ENCODE measurements at regions not wholly inside any gene's neighbourhood (a gene's known extent, or its start where the extent isn't known, plus 50 kb on each side); places are given as distances from the start of the nearest gene placed in this dataset.

DNA sequence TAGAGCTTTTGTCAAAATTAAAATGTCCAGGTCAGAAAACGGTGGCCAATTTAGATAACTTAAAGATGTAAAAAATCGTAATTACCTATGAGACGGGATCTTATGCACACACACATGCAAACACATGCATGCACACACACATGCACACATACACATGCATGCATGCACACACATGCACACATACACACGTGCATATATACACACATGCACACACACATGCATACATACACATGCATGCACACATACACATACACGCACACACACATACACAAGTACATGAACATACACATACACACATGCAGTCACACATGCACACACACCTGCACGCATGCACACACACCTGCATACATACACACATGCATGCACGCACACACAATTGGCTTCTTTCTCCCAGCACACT is 362.0 kb downstream of the IRX1 start:
- DNase-seq (ENCODE audit: low read depth) = no peak

DNA sequence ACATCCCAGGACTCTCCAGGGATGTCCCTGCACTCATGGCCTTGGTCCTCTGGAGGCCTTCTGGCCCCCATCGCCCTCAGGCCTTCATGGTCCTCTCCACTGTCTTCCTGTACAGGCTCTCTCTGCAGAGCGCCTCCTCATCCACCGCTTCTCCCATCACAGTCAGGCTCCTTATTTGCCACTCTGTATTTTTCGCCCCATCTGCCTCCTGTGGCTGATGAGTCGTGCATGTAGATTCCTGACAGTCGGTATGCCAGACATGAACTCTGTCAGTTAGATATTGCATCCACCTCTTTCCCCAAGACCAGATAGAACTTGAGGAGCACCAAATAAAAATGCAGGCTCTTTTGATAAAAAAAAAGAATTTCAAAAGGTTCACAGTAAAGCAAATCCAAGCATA is 362.8 kb downstream of the IRX1 start:
- DNase-seq (ENCODE audit: low read depth) = no peak

DNA sequence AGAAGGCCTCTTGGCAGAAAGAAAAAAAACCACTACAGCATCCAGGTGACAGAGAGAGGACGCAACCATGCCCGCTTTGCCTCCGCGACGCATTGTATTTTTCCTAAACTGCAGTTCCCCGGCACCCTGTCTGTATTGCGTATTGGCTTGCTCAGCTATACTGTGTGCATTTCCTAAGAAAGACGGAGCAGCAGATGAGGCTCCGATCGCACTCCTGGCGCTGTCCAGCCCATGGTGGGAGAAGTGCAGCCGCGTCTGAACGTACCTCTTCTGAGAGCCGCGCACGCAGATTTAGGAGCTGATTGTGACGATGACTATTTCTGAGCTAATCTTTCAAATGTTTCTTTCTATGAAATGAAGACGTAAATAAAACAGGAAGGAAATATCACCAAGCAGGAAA is 366.5 kb downstream of the IRX1 start:
- DNase-seq (ENCODE audit: low read depth) = no peak

DNA sequence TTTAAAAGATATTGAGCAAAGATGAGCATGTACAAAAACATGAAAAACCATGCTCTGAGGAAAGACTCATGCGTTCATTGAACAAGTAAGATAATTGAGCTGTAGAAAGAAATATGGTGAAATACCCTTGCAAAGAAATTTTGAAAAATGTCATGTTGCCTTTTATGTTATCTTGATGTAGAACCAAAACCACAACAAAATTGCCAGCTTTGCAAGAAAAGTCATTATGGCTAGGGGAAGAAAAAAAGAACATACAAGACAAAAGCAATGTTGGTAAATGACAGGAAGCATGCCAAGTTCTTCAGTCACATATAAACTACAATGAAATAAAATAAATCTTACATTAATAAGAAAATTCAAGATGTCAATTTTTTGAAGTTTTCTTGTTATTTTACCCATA is 368.0 kb downstream of the IRX1 start:
- DNase-seq (ENCODE audit: low read depth) = no peak

DNA sequence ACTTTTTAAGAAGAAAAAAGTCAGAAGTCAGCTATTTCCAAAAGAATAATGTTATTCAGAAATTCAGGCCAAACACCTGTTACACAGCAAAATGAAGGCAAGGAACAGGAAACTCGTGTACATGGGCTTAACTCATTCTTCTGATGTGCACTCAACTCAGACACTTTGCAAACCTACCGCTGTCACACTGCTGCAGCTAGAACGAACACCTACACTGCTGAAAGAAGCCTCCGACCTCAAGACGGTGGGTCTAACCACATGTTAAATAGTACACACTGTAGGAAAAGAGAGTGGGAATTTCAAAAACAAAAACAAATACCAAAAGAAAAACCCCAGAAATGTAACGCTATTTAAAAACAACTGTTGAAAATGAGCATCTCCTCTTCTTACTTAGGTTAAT is 384.5 kb downstream of the IRX1 start:
- DNase-seq (ENCODE audit: low read depth) = no peak

DNA sequence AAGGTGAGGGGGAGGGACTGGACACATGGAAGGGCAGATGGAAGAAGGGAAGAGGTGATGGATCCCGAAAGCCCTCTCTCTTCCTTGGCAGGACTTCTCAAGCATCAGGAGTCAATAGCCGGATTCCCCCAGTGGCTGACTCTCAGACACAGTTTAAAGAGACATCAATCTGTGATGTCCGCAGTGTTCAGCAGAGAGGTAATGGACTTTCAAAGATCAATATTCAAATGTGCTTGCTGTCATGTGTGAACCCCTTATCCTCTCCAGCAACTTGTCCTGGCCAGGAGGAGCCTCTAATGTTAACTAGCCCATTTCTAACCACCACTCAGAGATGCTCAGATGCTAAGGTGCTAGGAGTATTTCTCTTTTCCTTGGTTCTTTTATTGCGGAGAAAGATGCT is 392.2 kb downstream of the IRX1 start:
- DNase-seq (ENCODE audit: low read depth) = no peak

DNA sequence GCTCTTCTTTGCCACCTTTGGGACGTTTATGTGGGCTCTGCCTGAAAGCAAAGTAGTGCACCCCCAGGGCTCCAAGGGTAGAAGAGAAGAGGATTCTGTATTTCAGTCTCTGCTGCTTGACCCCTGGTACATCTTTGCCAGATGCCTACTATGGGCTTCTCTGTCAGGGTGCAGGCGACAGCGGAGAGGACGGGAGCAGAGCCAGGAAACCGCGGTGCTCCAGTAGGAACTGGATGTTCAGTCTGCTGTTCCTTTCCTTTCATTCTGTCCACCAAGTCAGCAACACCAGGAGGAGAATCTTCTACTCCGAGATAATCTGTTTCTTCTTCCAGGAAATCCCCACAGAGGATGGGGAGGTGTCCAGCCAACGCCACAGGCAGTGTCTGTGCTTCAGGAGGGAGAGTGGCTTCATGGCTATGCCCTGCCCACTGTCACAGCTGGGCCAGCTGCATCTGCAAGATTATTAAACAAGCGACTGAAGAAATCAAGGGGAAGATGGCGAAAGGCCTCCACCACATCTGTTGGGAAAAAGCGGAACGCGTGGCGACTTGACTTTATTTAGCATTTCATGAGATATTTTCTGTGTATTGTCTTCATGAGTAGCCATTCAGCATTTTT is 398.3 kb downstream of the IRX1 start:
- no peak for DNase-seq (ENCODE audit: low read depth)

DNA sequence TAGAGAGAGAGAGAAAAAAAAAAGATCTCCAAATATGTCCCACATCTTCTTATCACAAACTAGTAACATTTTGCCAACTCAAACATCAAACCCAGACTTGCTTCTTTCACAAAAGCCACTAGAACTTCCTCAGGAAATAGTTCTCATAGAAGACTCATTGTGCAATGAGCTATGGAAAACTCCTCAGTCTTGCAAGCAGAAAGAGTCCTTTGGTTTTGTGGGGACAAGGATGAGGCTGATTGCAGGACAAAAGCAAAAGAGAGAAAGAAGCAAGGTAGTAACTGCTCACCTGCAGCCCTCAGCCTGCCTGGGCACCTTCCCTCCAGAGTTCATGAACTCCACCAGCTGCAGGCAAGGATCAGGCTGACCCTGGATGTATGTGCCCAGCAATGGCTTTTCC is 399.0 kb downstream of the IRX1 start:
- no peak for DNase-seq (ENCODE audit: low read depth)

DNA sequence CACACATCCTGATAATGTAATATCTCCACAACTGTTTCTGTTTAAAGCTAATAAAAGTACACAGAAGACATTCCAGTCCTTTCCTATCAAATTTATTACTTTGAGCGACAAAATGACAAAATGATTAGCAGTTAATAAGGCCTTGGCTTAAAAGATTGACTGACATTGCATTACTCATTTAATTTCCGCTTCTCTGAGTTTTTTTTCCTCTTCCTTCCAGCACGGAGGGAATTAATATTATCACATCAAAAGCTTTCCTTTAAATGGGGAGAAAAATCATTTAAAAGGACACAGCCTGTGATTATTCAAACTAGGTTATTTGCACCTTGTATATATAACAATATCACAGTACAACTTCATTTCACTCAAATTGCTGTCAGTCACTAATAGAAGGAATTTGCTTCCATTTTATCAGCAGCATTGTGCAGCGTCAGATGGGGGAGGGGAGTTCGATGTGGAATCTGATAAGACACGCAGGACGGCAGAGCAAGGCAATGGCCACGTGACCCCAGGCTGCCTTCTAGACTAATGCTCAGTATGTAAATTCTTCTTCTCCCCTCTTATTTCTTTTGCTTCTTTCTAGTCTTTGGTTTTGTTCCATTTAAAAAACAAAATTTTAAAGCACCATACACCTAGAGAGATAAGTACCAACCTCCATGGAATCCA is 400.5 kb downstream of the IRX1 start:
- DNase-seq (ENCODE audit: low read depth) = no peak

DNA sequence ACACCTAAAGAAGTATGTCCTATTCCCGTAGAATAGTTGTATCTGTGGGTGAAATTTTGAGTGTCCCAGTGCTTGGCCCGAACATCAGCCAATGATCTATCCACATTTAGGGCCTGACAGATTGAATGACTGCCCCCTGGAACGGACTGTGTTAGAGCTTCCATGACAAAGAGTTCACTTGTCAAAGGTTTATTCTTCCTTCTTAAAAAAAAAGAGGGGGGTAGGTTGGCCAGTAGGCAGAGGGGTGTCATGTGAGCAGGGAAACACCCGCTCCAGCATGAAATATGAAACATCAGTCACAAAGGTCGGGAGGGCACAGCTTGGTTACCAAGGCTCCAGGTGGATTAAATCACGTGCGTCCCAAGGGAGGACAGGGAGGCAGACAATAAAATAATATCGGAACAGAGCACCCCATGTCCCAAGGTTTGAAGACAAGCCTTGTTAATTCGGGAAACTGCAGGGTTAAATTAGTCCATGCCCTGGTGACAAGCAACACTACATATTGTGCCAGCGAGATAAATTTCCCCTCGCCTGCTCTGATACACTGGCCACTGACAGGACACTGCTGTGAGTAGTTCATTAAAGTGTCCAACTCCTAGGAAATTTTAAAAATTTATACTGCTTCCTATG is 401.2 kb downstream of the IRX1 start:
- DNase-seq (ENCODE audit: low read depth) = no peak

DNA sequence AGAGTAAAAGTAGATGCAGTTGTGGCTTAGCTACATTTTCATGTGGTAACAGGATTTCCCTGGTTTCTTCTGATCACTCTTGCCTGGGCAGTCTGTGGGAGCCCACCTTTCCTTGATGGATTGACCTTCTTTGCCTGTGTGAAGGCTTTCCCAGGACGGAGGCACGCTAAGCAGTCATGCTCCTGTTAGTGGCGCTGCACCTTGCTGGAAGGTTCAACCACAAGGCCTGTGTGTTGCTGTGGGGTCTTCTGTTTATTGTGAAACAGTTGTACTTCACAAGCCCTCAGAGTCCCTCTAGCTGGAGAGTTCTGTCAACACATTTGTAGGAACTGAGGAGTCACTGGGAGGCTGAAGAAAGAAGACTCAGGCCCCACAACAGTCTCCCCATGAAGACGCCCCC is 402.0 kb downstream of the IRX1 start:
- no peak for DNase-seq (ENCODE audit: low read depth)

DNA sequence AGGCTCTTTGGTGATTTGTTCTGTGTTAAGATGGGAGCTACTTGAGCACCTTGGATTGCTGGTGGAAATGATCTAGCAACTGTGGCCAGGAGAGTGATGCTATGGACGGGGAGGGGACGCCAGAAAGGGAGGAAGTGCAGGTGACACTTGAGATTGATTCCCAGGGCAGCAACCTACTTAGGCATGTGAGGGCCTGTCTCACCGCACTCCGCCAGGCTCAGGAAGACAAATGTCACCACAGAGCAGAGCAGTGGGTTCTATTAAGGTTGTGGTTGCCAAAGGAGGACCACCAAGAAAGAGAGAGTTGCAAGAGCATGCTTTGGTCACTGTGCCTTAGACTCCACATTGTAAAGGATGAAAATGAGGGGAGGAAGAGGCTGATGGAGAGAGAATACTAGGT is 404.3 kb downstream of the IRX1 start:
- DNase-seq (ENCODE audit: low read depth) = no peak

DNA sequence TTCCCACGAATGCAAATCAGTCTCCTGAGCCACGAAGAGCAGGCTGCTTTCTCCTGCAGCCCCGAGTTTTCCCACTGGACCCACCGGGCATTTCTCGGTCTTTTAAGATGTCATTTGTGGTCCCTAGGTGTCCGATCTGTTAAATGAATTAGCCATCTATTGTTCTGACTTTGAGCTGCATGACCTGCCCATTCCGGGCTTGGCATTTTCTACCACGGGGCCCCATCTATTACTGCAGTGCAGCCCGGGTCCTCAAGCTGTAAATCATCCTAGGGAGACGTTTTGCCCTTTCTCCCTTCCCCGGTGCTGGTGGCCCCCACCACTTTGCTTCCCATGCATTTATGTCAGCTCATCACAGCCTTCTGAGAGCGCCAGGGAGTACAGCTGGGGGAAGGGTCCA is 405.4 kb downstream of the IRX1 start:
- DNase-seq (ENCODE audit: low read depth) = no peak

DNA sequence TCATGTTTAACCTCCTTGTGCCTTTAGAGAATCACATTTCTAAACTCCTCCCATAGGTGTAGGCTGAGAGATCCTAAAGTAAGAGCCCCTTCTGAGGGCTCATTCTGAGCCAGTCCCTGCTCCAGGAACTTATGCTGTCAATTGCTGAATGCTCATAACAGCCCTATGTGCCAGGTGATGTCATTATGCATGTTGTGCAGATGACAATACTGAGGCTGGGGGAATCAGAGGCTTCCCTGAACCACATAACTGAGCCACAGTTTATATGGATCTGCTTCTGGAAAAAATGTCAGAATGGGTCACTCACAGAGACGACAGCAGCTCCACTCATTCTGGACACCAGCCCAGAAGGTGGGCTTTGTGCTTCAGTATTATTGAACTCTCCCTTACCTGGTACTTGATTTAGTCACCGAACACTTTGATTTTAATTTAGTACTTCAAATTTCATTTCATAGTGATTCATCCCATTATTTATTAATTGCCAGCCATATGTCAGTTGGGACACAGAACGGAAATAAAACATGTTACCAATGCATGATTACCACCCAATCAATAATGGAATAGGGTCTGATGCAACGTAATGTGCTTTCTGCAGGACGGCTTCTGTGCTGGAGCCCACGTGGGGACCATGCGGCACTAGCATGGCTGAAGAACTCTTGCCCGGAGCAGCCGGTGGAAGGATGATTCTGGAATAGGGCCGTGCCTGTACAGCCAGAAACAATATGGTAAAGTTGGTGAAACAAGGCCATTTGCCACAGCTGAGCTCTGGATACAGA is 406.3 kb downstream of the IRX1 start:
- no peak for DNase-seq (ENCODE audit: low read depth)

DNA sequence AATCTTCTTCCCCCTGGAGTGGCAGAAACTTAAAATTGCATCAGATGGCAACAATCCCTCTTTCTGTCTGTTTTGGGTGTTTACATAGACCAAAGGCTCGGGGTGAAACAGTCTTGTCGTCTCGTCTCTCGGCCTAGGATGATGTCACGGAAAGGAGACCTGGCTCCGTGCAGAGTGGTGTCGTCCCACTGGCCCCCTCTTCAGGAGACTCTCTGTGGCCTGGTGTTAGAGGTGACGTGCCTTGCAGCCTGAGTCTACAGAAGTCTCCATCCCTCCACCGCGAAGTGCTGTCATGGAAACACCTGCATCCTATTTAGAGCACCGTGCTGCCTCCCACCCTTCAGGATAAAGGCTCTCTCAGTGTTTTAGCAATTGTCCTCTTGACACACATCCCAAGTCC is 409.7 kb downstream of the IRX1 start:
- no peak for DNase-seq (ENCODE audit: low read depth)

DNA sequence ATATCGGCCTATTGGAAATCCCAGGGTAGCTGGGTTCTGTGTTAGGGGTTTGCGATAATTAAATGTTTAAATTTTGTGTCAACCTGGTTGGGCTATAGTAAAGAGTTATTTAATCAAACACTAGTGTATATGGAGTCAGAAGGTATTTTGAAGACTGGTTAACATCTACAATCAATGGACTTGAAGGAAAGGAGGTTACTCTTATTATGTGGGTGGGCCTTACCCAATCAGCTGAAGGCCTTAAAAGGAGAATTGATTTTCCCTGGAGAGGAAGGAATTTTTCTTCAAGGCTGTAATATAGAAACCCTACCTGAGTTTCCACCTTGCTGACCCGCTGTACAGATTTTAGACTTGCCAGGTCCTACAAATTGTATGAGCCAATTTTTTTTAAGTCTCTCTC is 411.4 kb downstream of the IRX1 start:
- no peak for DNase-seq (ENCODE audit: low read depth)

DNA sequence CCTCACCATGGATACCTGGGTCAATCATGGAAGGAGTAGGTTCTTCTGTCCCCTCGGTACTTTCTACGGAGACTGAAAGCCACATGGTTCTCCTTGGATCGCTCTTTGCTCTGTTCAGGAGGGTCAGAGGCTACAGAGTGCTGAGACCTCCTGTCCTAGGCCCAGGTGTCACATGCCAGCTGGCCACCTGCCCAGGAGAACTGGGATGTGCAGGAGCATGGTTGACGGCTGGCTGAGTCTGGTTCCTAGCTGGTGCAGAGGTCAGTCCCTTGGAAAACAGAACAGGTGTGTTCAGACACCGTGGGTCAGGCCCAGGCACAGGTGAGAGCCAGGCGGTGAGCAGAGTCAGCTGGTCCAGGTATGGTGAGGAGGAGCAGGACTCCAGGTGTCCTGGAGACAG is 416.3 kb downstream of the IRX1 start:
- DNase-seq (ENCODE audit: low read depth) = no peak

DNA sequence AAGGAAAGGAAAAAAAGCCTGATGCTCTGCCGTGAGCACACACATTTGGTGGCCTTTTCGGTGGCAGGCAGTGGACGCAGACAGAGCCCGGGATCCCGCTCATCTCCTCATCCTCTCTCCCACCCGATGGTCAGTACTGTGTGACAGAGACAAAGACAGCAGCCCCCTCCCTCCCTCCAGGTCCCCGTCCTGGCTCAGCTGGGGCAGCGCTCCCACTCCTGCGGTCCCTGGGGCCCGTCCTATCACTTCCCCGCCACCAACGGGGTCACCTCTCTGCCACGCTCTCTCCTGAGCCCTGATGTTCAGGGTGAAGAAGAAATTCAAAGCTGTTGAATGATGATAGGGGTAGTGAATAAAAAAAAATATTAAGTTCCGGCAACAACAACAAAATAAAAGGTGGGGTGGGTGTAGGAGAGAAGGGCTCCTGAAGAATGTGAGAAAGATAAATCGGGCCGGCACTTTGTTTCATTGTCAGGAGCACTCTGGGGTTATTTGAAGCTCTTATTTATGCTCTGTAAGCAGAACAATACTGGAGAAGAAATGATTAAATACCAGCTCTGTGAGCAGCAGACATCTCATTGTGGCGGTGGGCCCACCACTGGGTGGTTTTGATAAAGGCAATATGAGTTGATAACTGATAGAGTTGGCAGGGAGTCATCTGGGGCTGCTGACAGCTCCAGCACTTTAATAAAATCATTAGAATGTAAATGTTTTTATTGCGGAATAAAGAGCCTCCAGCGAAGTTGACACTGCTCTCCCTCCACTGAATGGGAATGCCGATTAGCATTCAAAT is 417.7 kb downstream of the IRX1 start:
- no peak for DNase-seq (ENCODE audit: low read depth)

DNA sequence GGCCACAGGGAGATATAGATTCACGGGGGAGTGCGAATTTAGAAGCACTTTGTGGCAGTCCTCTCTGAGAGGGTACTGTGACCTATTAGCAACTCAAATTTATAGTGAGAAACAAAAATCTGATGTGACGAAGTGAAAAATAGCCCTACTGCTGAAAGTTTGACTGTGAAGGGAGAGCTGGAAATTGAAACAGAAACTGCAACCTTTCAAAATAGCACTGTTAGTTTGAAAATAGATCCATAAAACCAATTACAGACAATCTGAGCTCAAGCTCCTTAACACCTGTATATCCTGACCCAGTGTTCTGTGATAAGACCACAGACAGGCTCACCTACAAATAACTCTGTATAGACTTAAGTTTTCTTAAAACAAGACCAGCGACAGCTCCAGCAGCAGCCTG is 420.1 kb downstream of the IRX1 start:
- DNase-seq (ENCODE audit: low read depth) = no peak

DNA sequence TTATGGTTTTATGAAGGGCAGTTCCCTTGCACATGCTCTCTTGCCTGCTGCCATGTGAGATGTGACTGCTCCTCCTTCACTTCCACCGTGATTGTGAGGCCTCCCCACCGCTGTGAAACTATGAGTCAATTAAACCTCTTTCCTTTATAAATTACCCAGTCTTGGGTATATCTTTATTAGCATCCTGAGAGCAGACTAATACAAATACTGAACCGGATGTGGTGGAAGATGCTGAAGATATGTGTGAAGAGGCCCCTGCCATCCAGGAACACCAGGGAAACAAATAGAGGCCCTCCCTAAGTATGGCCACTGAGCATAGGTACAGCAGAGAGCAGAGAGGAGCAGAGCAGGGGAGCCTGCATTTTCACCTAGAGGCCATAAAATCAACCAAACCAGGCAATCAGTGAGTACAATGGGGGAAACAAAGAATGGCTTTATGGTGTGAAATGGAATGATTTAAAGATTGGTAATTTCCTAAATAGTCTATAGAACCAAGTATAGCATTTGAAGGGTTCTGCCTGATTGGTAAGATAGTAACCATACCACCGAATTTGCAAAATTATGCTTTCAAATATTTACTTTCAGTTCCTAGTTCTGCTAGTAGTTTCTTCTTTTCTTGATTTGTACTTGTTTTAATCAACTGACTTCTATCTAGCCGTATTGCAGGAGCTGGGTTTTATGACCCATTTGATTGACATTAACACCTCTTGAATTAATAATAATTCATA is 421.6 kb downstream of the IRX1 start:
- DNase-seq (ENCODE audit: low read depth) = no peak

DNA sequence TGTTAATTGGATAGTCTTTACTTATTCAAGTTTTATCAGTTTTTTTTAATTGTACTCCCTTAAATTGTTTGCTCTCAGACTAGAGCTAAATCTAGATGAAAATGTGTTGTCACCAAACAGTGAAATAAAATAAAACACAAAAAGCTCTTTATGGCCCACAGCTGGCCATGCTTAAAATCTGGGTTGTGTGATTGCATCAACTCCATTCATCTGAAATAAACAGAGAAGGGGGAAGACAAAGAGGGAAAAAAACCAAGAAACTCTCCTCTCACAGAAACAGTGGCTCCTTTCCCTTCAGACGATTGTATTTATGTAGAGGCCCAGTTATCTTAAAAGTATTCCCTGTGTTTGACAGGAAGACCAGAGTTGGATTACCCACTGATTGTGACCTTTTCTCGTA is 422.4 kb downstream of the IRX1 start:
- no peak for DNase-seq (ENCODE audit: low read depth)

Measured in HS-5 (cell line).